ENCODE measurements at regions not wholly inside any gene's neighbourhood (a gene's known extent, or its start where the extent isn't known, plus 50 kb on each side); places are given as distances from the start of the nearest gene placed in this dataset.
"Not testable (repeated sequence)": the region's sequence is repeated elsewhere in the genome, so short reads cannot be mapped to it uniquely, and the experiment has no call there.

DNA sequence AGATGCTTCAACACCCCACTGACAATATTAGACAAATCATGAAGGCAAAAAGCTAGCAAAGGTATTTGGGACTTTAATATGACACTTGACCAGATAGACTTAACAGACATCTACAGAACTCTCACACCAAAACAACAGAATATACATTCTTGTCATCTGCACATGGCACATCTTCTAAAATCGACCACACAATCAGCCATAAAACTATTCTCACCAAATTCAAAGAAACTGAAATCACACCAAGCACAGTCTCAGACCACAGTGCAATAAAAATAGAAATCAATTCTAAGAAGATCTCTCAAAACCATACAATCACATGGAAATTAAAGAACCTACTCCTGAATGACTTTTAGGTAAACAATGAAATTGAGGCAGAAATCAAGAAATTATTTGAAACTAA, 340.8 kb downstream of the PPP1R2C start:
- no peak for DNase-seq (ENCODE audit: low read depth)

DNA sequence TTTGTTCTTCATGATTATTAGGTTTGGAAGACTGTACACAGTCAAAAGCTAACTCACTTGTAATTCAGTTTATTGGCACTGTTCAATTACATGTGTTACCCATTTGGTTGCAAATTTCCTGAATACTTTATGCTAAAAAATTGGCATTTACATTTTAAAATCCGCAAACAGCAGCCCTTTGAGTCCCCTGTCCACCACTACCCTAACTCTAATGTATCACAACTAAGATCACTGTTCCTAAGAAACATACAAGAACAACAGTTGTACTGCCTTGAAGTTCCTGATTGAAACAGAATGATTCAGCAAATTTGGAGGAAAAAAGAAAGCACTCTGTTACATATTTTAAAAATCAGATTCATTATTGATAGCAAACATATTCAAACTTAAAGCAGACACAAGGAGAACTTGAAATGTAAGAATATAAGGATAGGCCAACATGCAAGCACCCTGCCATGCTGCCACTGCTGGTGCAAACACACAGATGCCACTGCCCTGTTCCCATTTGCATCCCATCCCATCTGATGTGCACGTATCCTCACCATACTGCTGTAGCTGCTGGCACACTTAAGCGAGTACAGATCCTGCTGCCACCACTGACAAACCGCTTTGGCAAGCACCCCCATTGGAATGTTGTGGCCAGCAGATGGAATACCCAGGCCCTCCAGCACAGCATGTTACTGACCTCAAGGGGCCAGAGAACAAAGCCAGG, 343.4 kb downstream of the PPP1R2C start:
- DNase-seq (ENCODE audit: low read depth) = no peak

DNA sequence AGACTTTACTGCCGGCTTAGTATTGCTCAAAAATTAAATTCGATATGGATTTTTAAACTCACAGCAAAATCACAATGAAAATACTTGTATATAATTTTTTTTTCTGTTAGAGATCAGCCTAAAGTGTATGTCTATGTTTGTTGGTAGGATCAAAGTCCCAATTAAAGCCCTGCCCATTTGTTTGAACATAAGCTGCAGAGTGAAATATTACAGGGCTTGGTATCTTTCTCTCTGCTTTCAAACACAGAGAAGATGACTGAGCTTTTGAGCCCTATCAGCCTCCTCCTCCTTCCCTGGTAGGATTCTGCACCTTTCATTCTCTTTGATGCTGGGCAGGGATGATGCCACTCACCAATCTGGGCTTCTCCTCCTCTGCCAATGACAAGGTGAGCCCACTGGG, 345.4 kb downstream of the PPP1R2C start:
- no peak for DNase-seq (ENCODE audit: low read depth)

DNA sequence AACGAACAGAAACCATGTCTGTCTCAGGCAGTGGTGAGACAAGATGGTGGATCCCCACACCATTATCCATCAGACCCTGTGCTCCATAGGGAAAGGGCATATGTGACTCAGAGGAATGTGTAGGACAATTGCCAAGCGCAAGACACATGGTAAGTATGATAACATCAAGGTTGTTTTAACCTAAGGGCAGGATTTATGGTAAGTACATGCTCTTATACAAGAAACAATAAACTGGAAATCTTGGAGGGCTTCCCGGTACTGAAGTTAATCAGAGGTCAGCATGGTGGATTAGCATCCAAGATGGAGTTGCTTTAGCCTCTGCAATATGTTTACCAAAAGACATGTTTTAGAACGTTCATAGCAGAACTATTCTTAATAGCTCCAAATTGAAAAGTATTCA, 355.0 kb downstream of the PPP1R2C start:
- DNase-seq (ENCODE audit: low read depth) = no peak

DNA sequence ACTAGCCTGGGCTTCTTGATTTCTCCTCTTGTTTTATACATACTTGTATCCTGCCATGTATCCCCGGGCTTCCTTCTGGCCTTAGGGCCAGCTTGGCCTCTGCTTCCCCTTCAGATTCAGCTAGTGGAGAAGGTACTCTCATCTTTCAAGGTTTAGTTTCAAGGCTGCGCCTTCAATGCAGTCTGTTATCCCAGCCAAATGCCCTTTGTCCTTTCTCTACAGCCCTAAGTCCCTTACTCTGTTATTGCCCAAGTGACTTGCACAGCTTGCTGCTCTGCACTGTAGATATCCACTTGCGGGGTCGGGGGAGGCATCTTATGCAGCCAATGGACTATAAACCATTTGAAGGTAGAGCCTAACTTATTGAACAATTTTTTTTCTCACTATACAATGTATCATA, 357.5 kb downstream of the PPP1R2C start:
- DNase-seq (ENCODE audit: low read depth) = no peak

DNA sequence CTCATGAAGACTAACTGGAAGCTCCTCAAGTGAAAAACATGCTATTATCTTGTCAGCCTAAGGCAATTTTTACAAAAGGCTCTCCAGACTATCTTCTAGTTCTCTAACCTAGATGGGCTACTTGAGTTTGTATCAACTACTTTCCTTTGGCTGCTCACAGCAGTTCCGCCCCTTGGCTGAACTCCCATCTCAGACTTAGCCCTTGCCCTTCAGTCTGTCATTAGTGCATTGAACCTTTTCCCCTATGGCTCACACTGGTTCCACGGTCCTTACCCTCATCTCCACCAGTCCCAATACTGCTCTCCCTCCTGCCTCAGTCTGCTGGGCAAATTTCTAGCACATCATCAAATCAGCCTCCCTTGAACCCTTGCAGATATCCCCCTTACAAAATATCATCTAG, 362.3 kb downstream of the PPP1R2C start:
- DNase-seq (ENCODE audit: low read depth) = no peak

DNA sequence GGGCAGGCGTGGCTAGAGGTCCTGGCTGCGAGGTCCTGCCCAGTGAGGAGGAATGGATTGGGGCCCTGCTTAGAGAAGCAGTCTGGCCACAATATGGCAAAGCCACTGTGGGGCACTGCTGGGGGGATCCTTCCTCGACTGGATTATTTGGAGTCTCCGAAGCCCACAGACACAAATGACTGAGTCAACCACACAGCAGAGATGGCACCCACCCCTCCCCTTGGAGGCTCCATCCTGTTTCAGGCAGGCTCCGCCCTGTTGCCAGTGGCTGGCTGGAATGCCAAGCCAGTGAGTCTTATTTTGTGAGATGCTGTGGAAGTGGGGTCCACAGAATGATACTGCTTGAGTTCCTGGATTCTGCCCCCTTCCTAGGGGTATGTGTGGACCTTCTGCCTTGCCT, 363.9 kb downstream of the PPP1R2C start:
- DNase-seq (ENCODE audit: low read depth) = no peak

DNA sequence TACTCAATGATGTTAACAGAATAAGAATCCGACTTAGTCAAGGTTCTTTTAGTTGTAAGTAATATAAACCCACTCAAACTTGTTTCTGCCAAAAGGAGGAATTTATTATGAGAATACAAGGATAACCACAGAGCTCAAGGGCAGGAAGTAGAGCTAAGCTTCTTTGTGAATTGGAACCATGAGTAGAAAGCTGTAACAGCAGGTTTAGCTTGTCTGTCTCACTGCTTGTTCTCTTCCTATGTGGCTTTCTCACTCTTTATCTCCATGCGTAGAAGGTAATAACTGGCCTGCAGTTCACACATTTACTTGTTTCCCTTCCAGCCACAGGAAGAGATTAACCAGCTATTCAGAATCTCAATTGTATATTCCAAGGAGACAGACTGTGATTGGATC, 378.3 kb downstream of the PPP1R2C start:
- DNase-seq (ENCODE audit: low read depth) = no peak

DNA sequence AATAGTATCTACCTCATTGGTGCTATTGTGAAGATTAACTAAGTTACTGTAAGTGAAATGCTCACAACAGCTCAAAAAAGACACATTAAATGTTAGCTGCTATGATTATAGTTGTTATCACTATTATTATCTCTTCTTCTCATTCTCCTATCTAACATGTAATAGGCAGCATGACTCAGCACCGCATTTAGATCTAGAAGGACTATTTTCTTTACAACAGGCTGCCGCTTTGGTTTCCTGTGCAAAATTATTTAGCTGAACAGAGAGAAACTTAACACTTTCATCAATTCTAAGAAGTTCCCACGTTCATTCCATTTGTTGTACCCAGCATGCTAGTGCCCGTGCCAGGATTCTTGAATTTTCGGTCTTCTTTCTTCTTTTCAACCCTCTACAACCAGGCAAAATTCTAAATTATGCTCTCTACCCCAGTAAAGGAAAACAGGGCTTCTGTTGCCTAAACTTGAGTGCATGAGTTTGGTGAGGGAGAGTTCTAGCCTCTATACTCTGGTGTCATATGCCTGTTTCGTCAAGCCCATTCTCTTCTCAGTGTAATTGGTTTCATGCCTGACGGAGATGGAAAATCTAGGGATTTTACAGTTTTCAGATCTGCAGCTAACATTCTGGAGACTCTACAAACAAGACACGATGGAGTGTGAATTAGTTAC, 378.9 kb downstream of the PPP1R2C start:
- no peak for DNase-seq (ENCODE audit: low read depth)

DNA sequence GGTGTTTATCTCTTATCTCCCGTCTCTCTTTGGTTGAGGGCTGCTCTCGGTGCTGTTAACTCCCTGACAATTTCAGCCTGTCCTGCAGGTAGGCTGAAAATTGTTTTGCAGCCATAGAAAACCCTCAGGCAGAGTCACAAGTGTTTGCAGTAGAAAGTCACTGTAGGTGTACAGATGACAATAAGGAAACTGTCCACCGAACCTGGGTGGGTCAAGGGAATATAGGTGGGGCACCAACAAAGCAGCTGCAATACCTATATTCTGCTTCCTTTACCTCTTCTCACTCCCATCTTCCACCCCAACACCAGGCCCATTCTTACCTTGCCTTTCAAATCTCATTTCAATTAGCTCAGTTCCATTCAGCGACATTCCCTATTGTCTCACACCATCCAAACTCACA, 381.8 kb downstream of the PPP1R2C start:
- DNase-seq (ENCODE audit: low read depth) = no peak

DNA sequence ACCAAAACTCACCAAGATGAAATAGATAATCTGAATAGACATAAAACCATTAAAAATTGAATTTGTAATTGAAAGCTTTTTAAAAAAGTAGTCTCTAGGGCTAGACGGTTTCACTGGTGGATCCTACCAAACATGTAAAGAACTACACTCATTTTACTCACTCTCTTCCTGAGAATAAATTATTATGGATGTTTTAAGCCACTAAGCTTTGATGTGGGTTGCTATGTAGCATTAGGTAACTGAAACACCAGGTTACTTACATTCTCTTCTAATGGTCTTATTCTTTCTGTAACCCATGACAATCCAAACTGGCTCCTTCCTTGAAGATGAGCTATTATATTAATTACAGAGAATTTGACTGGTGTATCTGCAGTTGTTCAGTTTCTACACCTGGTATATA, 385.1 kb downstream of the PPP1R2C start:
- no peak for DNase-seq (ENCODE audit: low read depth)

DNA sequence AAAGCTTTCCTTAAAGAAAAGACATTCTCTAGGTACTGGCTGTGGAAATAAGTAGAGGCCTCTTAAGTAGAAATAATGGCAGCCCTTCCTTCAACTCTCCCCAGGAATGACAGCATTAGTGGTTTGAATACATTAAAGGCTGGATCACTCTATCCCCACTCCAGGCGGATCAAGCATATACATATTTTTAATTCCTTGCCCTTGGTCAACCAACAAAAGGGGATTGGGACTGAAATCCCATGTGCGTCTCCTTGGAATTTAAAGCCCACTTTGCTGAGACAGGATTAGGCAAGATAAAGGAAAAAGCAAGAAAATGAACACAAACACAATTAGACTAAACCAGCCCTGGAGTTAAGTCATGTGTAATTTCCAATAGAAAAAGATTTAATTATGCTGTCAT, 391.3 kb downstream of the PPP1R2C start:
- no peak for DNase-seq (ENCODE audit: low read depth)

DNA sequence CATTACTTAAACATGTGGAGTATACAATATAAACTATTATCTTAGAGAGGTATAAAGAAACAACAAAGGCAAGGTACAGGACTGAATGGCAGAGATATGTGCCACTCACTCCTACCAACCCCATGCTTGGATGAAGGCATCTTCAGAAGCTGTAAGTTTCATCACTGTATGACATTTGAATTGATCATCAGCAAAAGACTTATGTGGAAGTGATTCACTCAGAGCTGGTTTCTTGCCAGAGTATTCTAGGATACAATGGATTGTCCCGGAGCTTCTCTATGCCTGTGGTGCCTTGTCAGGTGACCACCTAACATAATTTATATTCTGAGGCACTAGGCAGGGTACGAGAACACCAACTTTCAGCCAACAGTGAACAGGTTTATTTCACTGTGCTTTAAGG, 392.2 kb downstream of the PPP1R2C start:
- DNase-seq (ENCODE audit: low read depth) = no peak

DNA sequence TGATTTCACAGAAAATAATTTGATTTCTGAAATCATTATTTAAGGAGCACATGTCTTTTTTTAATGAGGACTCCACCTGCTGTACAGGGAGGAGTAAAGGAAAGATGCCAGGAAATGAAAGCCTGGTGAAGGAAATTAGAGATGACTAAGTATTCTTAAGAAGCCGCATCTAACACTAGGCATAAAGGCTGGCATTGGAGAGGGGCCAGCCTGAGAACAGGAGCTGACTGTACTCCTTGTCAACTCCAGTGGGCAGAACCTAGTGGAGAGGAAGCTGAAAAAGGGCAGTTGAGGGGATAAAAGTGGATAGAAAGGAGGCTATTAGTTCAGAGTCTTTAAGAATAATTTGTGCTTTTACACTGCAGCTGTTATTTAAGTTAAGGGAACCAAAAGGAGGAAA, 393.0 kb downstream of the PPP1R2C start:
- DNase-seq (ENCODE audit: low read depth) = no peak

DNA sequence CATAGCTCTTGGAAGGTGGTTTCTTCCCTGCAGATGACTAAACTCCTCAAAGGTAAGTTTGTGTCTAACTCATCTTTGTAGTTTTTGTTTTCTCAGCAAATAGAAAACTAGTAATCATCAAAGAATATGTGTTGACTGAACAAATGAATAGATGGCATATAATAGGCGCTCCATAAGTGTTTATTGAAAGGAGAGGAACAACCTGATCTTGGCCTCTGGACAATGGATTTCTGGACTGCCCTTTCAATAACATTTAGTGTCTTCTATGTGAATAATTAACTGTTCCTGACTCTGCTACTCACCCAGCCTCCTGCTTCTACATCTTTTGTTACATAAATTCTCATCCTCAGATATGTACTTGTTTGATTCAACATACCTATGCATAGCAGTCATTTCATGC, 399.1 kb downstream of the PPP1R2C start:
- DNase-seq (ENCODE audit: low read depth) = no peak

DNA sequence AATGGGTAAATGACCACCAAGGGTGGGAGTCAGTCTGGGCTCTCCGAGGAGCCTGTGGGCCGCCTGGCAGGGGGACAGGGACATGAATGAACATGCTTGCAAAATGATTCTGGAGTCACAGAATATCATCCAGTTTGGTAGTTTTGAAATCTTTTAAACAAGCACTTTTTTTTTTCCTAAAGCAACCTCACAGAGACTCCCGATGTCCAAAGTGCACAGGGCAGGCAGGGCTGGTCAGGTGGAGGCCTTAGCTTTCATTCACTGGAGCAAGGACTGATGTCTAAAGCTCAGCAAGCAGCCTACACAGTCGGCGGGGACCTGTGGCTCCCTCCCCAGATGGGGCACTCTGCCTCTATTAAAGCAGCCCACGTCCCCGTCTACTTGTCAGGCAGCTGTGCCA, 402.9 kb downstream of the PPP1R2C start:
- no peak for DNase-seq (ENCODE audit: low read depth)

DNA sequence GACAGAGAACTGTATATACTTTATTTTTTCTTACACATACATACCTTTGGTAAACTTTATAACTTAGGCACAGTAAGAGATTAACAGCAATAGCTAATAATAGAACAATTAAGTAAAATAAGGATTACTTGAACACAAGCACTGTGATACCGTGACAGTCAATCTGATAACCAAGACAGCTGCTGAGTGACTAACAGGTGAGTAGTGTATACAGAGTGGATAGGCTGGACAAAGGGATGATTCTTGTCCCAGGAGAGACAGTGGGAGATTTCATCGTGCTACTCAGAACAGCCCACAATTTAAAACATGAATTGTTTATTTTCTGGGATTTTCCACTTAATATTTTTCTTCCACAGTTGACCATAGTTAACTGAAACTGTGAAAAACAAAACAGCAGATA, 411.8 kb downstream of the PPP1R2C start:
- no peak for DNase-seq (ENCODE audit: low read depth)

DNA sequence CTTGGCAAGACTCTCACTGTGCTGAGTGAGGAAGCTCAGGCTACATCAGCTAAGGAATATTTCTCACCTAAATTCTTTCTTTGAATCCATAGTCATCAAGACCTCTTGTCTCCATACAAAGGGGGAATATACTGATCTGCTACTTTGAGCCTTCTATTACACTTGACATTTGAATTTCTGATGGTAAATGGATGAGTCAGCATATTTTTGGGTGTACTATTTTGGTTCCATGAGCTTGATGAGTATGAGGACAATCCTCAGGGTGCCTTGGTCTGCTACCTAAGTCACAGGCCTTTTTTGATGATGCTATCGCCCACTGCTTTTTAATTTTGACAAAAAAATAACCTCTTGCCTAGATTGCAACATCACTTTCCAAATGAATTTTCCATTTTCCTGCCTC, 415.7 kb downstream of the PPP1R2C start:
- no peak for DNase-seq (ENCODE audit: low read depth)

DNA sequence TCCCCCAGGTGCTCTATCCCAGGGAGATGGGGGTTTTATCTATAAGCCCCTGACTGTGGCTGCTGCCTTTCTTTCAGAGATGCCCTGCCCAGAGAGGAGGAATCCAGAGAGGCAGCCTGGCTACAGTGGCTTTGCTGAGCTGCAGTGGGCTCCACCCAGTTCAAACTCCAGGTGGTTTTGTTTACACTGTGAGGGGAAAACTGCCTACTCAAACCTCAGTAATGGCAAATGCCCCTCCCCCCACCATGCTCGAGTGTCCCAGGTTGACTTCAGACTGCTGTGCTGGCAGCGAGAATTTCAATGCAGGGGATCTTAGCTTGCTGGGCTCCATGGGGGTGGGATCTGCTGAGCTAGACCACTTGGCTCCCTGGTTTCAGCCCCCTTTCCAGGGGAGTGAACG, 419.6 kb upstream of the CASK start:
- DNase-seq (ENCODE audit: low read depth) = not testable (repeated sequence)
